ENCODE measurements at regions not wholly inside any gene's neighbourhood (a gene's known extent, or its start where the extent isn't known, plus 50 kb on each side); places are given as distances from the start of the nearest gene placed in this dataset.

GRCh38 chr5:144582066-144582465 lies 411.4 kb downstream of the KCTD16 start:
- Histone ChIP-seq H2AK5ac (ENCODE audit: low read depth, low read length) (no peak overlapping the region), H4K20me1 (ENCODE audit: insufficient read depth, low read length) (no peaks in the 10 kb centered on the region), H3K27ac (ENCODE audit: insufficient read depth, low read length) (no peak overlapping the region), H3K36me3 (ENCODE audit: control insufficient read depth, insufficient read depth, low read length) (no peaks in the 10 kb centered on the region), H4K8ac (ENCODE audit: low read depth in 2 of 2, low read length in 2 of 2) (no peak overlapping the region), H2BK5ac (ENCODE audit: low read depth, low read length, poor library complexity, severe bottlenecking) (no peak overlapping the region), H3K23ac (ENCODE audit: low read depth, low read length) (no peak overlapping the region), H3K18ac (ENCODE audit: low read depth, low read length) (no peak overlapping the region), H3K9ac (ENCODE audit: low read depth, low read length) (no peak overlapping the region), H3K4me1 (ENCODE audit: control insufficient read depth, insufficient read depth, low read length) (no peaks in the 10 kb centered on the region), H2BK120ac (ENCODE audit: low read depth, low read length) (no peak overlapping the region), H2BK20ac (ENCODE audit: low read depth, low read length) (no peak overlapping the region), H2AFZ (replicated peaks; ENCODE audit: low read length, poor library complexity) (no peak overlapping the region), H3K4ac (ENCODE audit: low read depth, low read length) (no peak overlapping the region), H2AK9ac (replicated peaks; ENCODE audit: low read depth, low read length, poor library complexity) (no peak overlapping the region), H2BK15ac (ENCODE audit: low read depth, low read length) (no peak overlapping the region), H3K27me3 (ENCODE audit: control insufficient read depth, insufficient read depth, low read length) (no peaks in the 10 kb centered on the region; the same call in 1 of the 2 replicates), H4K91ac (ENCODE audit: insufficient read depth, low read depth, low read length) (no peak overlapping the region), H3K79me1 (ENCODE audit: low read depth in 1 of 2, low read length in 2 of 2) (no peaks in the 10 kb centered on the region), H3K56ac (ENCODE audit: extremely low read depth, insufficient read depth, low read length) (no peak overlapping the region), H3K9me1 (ENCODE audit: insufficient read depth, low read length) (no peaks in the 10 kb centered on the region), H3K4me3 (ENCODE audit: insufficient read depth, low read depth, low read length) (no peak overlapping the region), H3K9me3 (ENCODE audit: control insufficient read depth, insufficient read depth, low read length) (no peaks in the 10 kb centered on the region), H3K14ac (replicated peaks; ENCODE audit: low read depth, low read length) (no peak overlapping the region), H4K5ac (ENCODE audit: low read depth, low read length) (no peak overlapping the region), H3K4me2 (ENCODE audit: low read depth, low read length) (no peak overlapping the region)
- ChIA-PET POLR2A (ENCODE audit: unreplicated experiment) (no interaction called here), CTCF (no interaction called here)
- in situ Hi-C loops (cut with MboI; ENCODE audit: low sequenced_read_pairs) (no loop called here), intact Hi-C loops (cut with micrococcal nuclease) (no loop called here), dilution Hi-C loops (cut with HindIII; ENCODE audit: low sequenced_read_pairs, unreplicated experiment) (no loop called here)
- BruUV-seq (replicated peaks) = no TSS peak
- WGBS, 2 experiments (ENCODE audit: extremely low coverage in 2 of 2, insufficient read length in 1 of 2) = no CpG with 5 or more reads among the region's 3 CpGs
- DNase-seq (no peak), ATAC-seq (ENCODE audit: low read depth) (no peak)
- TF ChIP-seq, protein P1, sequence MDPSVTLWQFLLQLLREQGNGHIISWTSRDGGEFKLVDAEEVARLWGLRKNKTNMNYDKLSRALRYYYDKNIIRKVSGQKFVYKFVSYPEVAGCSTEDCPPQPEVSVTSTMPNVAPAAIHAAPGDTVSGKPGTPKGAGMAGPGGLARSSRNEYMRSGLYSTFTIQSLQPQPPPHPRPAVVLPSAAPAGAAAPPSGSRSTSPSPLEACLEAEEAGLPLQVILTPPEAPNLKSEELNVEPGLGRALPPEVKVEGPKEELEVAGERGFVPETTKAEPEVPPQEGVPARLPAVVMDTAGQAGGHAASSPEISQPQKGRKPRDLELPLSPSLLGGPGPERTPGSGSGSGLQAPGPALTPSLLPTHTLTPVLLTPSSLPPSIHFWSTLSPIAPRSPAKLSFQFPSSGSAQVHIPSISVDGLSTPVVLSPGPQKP (IDR thresholded peaks at IDR 0.05; ENCODE audit: borderline replicate concordance, low read depth, low read length) = no peak
- TF ChIP-seq MAFK (IDR thresholded peaks at IDR 0.05; ENCODE audit: low read depth, low read length) (no peak), MXI1 (IDR thresholded peaks at IDR 0.05; ENCODE audit: borderline replicate concordance, low read depth, low read length) (no peak), RFX5 (IDR thresholded peaks at IDR 0.05; ENCODE audit: low read depth, low read length) (no peak)
- TF ChIP-seq, protein P2, sequence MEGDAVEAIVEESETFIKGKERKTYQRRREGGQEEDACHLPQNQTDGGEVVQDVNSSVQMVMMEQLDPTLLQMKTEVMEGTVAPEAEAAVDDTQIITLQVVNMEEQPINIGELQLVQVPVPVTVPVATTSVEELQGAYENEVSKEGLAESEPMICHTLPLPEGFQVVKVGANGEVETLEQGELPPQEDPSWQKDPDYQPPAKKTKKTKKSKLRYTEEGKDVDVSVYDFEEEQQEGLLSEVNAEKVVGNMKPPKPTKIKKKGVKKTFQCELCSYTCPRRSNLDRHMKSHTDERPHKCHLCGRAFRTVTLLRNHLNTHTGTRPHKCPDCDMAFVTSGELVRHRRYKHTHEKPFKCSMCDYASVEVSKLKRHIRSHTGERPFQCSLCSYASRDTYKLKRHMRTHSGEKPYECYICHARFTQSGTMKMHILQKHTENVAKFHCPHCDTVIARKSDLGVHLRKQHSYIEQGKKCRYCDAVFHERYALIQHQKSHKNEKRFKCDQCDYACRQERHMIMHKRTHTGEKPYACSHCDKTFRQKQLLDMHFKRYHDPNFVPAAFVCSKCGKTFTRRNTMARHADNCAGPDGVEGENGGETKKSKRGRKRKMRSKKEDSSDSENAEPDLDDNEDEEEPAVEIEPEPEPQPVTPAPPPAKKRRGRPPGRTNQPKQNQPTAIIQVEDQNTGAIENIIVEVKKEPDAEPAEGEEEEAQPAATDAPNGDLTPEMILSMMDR (conservative IDR thresholded peaks at IDR 0.05; ENCODE audit: low read depth, low read length) = no peak

Data from IMR-90 (cell line).